CD4-positive, alpha-beta T cell treated with Interleukin-4 for 1 hour (primary cell): ENCODE measurements at regions not wholly inside any gene's neighbourhood (a gene's known extent, or its start where the extent isn't known, plus 50 kb on each side); places are given as distances from the start of the nearest gene placed in this dataset.
A peak's percentile ranks its signal among the peaks of the same experiment; 100 is the strongest.

Source experiments
- DNase-seq, 2 donors: peaks; one replicate each; pipeline ENCODE4 v3.0.0-alpha.2; 2020 to 2022

DNA sequence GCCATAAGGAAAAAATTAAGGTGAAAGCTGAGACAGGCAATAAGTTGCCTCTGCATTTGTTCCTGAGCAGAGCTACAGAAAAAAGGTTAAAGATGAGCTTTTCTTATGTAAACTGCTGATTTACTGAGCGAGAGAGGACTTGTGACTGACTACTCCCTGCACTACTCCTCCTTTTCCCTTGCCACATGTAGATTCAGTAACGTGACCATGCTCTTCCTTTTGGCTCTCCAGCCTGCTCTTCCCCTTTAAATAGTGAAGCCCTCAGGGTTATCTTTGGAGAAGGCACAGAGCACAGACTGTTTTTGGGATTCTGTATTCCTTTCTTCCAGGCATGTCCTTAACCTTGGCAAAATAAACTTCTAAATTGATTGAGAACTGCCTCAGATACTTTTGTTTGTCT lies 630.2 kb downstream of the UQCRFS1 start:
- no peak for DNase-seq

DNA sequence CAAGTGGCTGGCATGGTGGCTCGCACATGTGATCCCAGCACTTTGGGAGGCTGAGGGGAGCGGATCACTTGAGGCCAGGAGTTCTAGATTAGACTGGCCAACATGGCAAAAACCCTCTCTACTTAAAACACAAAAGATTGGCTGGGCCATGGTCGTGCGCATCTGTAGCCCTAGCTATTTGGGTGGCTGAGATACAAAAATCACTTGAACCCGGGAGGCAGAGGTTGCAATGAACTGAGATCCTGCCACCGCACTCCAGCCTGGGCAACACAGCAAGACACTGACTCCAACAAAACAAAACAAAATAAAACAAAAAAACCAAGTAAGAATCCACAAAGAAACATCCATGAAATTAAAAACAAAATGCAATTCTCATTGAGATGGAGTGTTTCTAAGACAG lies 630.6 kb downstream of the UQCRFS1 start:
- DNase-seq, result no peak

DNA sequence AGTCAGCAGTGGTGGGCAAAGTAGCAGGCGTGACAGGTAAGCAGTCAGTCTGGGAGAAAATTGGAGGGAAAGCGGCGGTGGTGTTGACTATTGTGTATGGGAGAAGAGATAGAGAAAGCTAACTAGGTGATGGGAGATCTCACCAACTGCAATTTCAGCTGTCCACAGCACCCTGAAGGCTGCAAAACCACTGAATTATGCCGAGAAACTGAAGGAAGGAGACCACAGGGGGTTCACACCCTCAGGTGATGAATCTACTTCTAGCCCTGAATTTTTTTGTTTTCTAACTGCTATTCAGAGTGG lies 631.5 kb downstream of the UQCRFS1 start:
- no peak for DNase-seq

DNA sequence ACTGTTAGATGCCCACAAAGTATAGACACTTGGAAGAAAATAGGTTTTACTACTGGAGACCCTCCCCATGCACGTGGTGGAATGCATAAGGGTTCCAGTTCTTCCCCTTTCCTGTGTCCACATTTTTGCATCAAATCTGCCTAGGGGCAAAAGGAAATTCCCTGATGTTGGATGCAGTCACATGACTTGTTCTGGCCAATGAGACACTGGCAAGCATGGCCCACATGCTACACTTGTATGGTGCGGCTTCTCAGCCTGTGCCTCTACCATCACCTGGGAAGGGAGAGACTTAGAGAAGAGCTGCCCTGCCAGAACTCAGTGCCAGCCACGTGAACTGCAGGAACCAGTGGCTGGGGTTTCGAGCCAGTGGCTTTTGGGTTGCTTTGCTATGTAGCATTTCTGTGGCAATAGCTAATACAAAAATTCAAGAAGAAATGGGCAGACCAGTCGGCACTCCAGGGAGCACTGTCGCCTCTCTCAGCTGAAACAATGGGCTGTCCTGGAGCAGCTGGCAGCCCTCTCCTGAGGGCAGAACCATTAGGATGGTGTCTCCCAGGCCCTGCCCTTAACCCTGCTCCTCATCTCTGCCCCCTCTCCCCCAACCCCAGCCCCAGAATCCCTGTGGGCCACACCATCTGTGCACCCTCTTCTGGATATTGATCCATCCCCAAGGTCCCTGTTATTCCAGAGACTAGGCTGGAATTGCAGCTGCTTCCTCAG lies 634.0 kb downstream of the UQCRFS1 start:
- DNase-seq, result no peak

GRCh38 chr19:28578208-28578607 lies 634.7 kb downstream of the UQCRFS1 start:
- no peak for DNase-seq

- no peak for DNase-seq
Observed at GRCh38 chr19:28577666-28578065, 635.3 kb downstream of the UQCRFS1 start.

DNA sequence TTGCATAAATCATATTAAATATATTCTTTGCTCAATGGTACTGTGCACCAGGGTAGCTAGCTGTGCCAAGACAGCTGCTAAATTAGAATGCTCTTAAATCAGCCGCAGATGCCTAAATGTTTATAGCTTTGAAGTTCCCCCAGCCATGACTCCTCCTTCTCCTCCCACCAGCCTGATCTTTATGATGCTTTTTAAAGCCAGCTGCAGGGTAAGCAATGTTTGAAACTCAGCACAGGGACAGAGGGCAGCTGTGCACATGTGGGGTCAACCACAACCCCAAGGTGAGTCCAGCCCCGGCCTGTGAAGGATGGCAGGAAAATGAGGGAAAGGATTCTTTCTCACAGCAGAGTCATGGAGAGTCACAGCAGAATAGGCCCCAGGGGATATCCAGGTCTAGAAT lies 635.7 kb downstream of the UQCRFS1 start:
- no peak for DNase-seq

DNA sequence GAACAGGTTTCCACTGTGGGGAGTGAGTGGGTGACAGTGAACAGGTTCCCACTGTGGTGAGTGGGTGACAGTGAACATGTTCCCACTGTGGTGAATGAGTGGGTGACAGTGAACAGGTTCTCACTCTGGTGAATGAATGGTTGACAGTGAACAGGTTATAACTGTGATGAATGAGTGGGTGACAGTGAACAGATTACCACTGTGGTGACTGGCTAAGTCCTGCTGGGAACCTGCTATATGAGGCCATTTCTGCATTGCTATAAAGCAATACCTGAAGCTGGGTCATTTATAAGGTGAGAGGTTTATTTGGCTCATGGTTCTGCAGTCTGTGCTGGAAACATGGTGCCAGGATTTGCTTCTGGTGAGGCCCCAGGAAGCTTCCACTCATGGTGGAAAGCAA lies 637.1 kb downstream of the UQCRFS1 start:
- no peak for DNase-seq

DNA sequence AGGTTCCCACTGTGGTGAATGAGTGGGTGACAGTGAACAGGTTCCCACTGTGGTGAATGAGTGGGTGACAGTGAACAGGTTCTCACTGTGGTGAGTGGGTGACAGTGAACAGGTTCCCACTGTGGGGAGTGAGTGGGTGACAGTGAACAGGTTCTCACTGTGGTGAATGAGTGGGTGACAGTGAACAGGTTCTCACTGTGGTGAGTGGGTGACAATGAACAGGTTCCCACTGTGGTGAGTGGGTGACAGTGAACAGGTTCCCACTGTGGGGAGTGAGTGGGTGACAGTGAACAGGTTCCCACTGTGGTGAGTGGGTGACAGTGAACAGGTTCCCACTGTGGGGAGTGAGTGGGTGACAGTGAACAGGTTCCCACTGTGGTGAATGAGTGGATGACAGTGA lies 637.6 kb downstream of the UQCRFS1 start:
- DNase-seq, result peak in 1 of 2 donors; percentile 4

- no peak for DNase-seq
Observed at GRCh38 chr19:28574212-28574611, 638.7 kb downstream of the UQCRFS1 start.

DNA sequence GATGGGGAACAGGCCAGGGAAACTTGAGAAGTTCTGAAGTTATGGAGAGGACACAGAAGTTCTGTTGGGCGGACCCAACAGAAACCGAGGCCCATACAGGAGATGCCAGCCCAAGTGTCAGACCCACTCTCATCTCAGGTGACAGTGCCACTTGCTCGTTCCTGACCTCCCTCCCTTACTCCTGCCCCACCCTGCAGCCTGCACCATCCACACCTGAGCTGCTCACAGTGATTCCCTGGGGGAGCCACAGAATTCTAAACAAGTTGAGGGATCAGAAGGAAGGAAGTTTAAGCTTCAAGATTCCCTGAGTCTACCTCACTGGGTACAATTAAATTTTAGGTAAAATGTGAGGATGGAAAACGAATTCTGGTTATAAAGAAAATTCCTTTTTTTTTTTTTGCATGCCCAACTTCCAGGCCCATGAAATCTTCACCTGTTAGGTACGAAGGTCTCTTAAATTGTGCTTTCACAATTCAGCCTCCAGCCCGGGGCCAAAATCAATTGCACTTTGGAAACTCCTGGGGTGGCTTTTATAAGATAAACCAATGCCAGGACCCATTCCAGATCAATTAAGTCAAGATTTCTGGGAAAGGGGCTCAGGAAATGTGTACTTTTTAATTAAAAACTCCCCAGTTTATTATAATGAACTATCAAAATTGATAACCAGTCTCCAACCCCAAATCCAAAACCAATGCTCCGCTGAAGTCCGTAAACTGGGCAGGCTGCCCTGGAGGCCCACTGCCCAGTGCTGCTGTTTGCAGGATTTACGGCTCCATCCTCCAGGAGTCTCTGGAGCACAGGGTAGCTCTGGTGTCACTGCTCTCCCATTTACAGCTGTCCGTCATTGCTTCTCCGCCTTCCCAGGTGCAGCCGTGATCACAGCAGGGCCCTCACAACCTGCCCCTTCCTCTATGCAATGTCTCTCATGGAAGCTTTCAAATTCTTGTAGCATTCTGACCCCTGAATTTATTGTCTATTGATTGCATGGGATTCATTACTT lies 643.5 kb downstream of the UQCRFS1 start:
- no peak for DNase-seq

DNA sequence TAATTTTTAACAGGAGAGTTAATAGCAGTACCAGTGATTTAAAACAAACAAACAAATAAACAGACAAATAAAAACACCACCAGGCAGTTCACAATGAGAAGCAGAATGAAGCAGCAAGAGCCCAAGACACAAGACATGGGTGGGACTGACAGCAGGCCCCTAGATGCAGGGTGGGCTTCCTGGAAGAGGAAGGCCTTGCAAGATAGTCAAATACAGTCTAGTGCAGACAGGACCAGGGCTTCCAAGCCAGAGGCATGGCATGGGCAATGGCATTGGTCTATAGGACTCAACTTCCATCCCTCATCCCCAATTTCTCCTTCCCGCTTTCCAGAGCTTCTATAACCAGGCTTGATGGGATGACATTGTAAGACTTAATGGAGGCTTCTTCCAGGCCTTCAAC lies 645.1 kb downstream of the UQCRFS1 start:
- no peak for DNase-seq

DNA sequence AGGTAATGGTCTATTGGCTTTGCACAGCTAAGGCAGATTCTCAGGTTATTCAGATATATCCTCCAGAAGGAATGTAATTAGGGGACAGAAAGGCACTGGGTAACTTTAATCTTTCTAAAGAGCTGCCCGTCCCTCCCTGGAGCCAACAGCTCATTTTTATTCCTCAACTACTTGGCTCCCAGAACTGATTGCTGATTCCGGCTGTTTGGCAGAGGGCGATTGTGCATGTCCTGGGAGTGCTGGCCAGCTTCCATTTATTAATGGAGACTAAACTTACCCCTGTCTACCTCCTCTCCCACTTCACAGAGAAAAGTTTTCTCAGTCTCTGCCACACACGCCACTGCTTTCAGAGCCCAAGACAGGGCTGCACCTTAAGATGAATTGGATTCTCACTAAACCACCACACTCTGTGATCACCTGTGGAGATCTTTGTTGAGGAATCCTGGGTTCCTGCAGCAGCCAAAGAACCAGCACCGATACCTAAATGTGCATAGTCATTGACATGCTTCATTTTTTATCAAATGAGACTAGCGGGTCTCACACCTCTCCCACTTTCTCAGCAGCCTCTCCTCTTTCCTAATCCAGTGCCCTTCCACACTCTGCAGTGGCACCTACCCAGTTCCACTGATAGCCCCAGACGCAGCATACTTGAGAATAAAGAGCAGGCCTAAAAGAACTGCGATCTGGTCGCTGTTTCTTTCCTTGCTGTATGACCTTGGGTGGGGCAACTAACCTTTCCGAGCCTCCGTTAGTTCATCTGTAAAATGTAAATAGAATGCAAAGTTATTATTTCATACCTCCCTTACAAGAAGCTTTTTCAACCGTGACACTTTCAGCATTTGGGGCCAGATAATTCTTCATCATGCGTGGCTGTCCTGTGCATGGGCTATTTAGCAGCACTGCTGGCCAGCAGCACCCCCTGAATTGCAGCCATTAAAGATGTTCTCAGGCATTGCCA lies 648.7 kb downstream of the UQCRFS1 start:
- DNase-seq, result no peak

DNA sequence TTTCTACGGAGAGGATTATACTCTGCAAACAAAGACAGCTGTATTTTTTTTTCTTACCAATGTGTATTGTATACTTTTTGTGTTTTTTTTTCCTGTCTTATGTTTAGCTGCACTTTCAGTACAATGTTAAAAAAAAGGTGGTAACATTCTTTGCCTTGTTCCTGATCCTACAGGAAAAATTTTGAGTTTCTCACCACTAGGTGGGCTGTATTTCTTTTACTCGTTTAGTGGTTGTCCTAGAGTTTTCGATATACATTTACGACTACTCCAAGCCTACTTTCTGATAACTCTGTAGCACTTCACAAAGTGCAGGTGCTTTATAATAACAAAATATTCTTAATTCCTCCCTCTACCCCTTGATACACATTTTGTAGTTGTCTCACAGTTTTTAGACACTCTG lies 652.2 kb downstream of the UQCRFS1 start:
- no peak for DNase-seq

DNA sequence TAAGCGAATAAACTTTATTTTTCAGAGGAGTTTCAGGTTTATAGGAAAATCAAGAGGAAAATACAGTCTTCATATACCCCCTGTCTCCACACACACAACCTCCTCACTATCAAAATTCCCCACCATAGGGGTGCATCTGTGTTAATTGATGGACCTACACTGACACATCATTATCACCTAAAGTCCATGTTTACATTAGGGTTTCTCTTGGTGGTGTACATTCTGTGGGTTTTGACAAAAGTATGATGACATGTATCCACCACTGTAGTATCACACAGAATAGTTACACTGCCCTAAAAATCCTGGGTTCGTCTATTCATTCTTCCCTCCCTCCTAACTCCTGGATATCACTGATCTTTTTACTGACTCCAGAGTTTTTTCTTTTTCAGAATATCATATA lies 654.2 kb downstream of the UQCRFS1 start:
- DNase-seq, result no peak

GRCh38 chr19:28556371-28556770 lies 656.6 kb downstream of the UQCRFS1 start:
- DNase-seq, result no peak

- no peak for DNase-seq
Observed at GRCh38 chr19:28555317-28555716, 657.6 kb downstream of the UQCRFS1 start.

GRCh38 chr19:28554321-28555091 lies 658.4 kb downstream of the UQCRFS1 start:
- DNase-seq, result no peak

DNA sequence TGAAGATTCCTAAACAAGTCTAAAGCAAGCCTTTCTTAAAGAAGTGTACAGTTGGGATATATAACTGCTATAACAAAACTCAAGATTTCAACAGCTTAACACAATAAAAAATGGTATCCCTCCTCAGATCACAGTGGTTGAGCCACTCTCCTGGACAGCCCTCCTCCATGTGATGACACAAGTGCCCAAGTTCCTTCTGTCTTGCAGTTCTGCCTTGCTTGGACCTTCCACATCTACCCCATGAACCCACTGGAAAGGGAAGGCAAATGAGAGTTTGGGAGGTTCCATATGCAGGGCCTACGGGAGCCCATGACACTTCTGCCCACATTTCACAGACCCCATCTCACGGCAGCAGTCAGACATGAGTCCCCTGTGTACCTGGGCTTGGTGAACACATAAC lies 659.2 kb downstream of the UQCRFS1 start:
- DNase-seq, result no peak

DNA sequence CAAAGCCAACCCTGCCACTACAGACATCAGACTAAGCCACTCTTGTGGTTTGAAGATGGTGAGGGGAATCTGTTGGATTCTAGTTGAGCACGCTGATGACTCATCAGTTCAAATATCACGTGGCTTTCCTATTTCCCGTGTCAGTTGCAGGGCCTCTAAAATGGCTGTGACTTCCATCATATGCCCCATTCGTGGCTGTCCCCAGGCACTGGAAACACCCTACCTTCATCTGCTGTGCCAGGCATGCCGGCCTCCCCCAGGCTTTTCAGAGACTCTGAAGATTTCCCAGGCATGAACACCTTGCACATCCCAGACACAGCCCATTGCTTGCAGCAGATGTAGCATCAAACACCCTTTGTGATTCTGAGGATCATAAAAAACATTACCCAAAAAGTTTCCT lies 659.9 kb downstream of the UQCRFS1 start:
- no peak for DNase-seq

DNA sequence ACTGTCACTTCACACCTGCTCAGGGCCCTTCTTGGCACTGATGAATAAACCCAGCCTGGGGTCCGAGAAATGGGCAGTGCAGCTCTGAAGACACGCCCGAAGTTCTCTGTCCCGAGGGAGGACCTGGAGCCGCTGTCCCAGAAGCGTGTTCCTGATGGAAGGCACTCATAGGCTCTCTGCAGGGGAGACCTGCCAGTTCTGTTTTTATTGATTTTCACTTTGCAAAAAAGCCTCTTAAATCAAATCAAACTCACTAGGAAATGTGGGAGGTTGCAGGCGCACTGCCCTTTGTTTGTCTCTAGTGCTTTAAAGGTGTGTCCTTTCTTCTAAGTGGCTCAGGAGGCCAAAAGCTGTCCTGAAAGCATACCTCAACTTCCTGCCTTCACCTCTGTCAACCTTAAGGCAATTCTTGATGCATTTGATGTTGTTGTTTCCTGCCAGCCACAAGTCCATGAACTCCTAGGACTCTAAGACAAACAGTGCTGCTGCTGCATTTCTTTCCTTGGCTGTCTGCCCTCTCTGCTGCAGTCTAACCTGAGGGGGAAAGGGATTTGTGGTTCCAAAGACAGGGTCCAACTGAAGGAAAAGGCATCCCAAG lies 663.2 kb downstream of the UQCRFS1 start:
- no peak for DNase-seq

- DNase-seq, result no peak
Observed at GRCh38 chr19:28546148-28546685, 666.7 kb downstream of the UQCRFS1 start.
